HEK293T (cell line): ENCODE measurements at regions not wholly inside any gene's neighbourhood (a gene's known extent, or its start where the extent isn't known, plus 50 kb on each side); places are given as distances from the start of the nearest gene placed in this dataset.

ENCODE experiments used
- CTCF ChIA-PET: fragments of 350-600 bp; formaldehyde crosslinking; extraction: SDS; loops from one replicate; lab custom pipeline; 2021; ENCODE audit warnings: antibody characterized with exemption, inconsistent platforms; lab: Yijun Ruan, JAX
- POLR2A ChIA-PET: fragments of 350-600 bp; formaldehyde crosslinking; extraction: SDS; loops from one replicate; lab custom pipeline; 2020; ENCODE audit warnings: antibody characterized with exemption, inconsistent platforms; lab: Yijun Ruan, JAX
- DNase-seq: peaks from one replicate; pipeline ENCODE4 v3.0.0; 2012; ENCODE audit warnings: mixed read lengths; ENCODE audit errors: extremely low spot score
- ARNT ChIP-seq: fragments of 450-650 bp; IDR thresholded peaks from 2 replicates; pipeline ENCODE4 v1.6.1; 2017; ENCODE audit warnings: mild to moderate bottlenecking
- BHLHE40 ChIP-seq: fragments of 450-650 bp; IDR thresholded peaks from 2 replicates; pipeline ENCODE4 v1.6.1; 2016; ENCODE audit warnings: mild to moderate bottlenecking, moderate library complexity, borderline replicate concordance
- CTBP1 ChIP-seq: fragments of 450-650 bp; IDR thresholded peaks from 2 replicates; pipeline ENCODE4 v1.6.1; 2016; ENCODE audit warnings: borderline replicate concordance
- ELF4 ChIP-seq: fragments of 450-650 bp; IDR thresholded peaks from 2 replicates; pipeline ENCODE4 v1.6.1; 2017; ENCODE audit warnings: antibody characterized with exemption
- FOXA1 ChIP-seq: fragments of 450-650 bp; IDR thresholded peaks from 2 replicates; pipeline ENCODE4 v1.6.1; 2016; ENCODE audit warnings: mild to moderate bottlenecking
- FOXK2 ChIP-seq: fragments of 450-650 bp; IDR thresholded peaks from 2 replicates; pipeline ENCODE4 v1.6.1; 2016; ENCODE audit warnings: mild to moderate bottlenecking
- FOXM1 ChIP-seq: fragments of 450-650 bp; IDR thresholded peaks from 2 replicates; pipeline ENCODE4 v1.6.1; 2017; ENCODE audit warnings: mild to moderate bottlenecking, borderline replicate concordance
- HDGF ChIP-seq: fragments of 450-650 bp; IDR thresholded peaks from 2 replicates; pipeline ENCODE4 v1.6.1; 2017; ENCODE audit warnings: antibody characterized with exemption, borderline replicate concordance
- L3MBTL2 ChIP-seq: fragments of 450-650 bp; conservative IDR thresholded peaks from 2 replicates; pipeline ENCODE4 v1.6.1; 2016; ENCODE audit warnings: mild to moderate bottlenecking
- LEF1 ChIP-seq: fragments of 450-650 bp; IDR thresholded peaks from 2 replicates; pipeline ENCODE4 v1.6.1; 2017; ENCODE audit warnings: mild to moderate bottlenecking, borderline replicate concordance
- NFRKB ChIP-seq: fragments of 450-650 bp; IDR thresholded peaks from 2 replicates; pipeline ENCODE4 v1.6.1; 2016; ENCODE audit warnings: mild to moderate bottlenecking, moderate library complexity
- PKNOX1 ChIP-seq: fragments of 450-650 bp; IDR thresholded peaks from 2 replicates; pipeline ENCODE4 v1.6.1; 2016
- SP1 ChIP-seq: fragments of 450-650 bp; IDR thresholded peaks from 2 replicates; pipeline ENCODE4 v1.6.1; 2017
- SUZ12 ChIP-seq: fragments of 450-650 bp; IDR thresholded peaks from 2 replicates; pipeline ENCODE4 v1.6.1; 2016; ENCODE audit warnings: mild to moderate bottlenecking
- TARDBP ChIP-seq: fragments of 450-650 bp; IDR thresholded peaks from 2 replicates; pipeline ENCODE4 v1.6.1; 2016
- ZNF384 ChIP-seq: fragments of 450-650 bp; IDR thresholded peaks from 2 replicates; pipeline ENCODE4 v1.6.1; 2016

GRCh38 chr5:68771732-68772131 lies 322.1 kb upstream of the SLC30A5 start:
- ChIA-PET CTCF (no interaction called here), POLR2A (no interaction called here)
- no peak for DNase-seq
- TF ChIP-seq ARNT: no peak
- no peak for TF ChIP-seq NFRKB
- no peak for TF ChIP-seq FOXM1
- no peak for TF ChIP-seq FOXA1
- no peak for TF ChIP-seq HDGF
- no peak for TF ChIP-seq L3MBTL2
- TF ChIP-seq ZNF384: no peak
- no peak for TF ChIP-seq ELF4
- no peak for TF ChIP-seq SP1
- no peak for TF ChIP-seq SUZ12
- no peak for TF ChIP-seq TARDBP
- no peak for TF ChIP-seq LEF1
- TF ChIP-seq FOXK2: no peak
- TF ChIP-seq BHLHE40: no peak
- TF ChIP-seq CTBP1: no peak
- no peak for TF ChIP-seq PKNOX1

- ChIA-PET CTCF (no interaction called here), POLR2A (no interaction called here)
- no peak for DNase-seq
- TF ChIP-seq L3MBTL2: no peak
- no peak for TF ChIP-seq ARNT
- TF ChIP-seq TARDBP: no peak
- no peak for TF ChIP-seq FOXA1
- TF ChIP-seq FOXM1: no peak
- TF ChIP-seq CTBP1: no peak
Measured at GRCh38 chr5:68776381-68776780, 317.4 kb upstream of the SLC30A5 start.

- DNase-seq: no peak
- ChIA-PET CTCF (no interaction called here), POLR2A (no interaction called here)
- TF ChIP-seq HDGF (no peak), ELF4 (no peak)
Measured at GRCh38 chr5:68777135-68777534, 316.7 kb upstream of the SLC30A5 start.

- TF ChIP-seq FOXM1 (no peak), ELF4 (no peak), L3MBTL2 (no peak), BHLHE40 (no peak), NFRKB (no peak), LEF1 (no peak), HDGF (no peak), ARNT (no peak), FOXK2 (no peak), FOXA1 (no peak), SUZ12 (no peak), SP1 (no peak)
- CTCF ChIA-PET: no interaction called here
- DNase-seq: no peak
- POLR2A ChIA-PET: no interaction called here
Measured at GRCh38 chr5:68778484-68778883, 315.3 kb upstream of the SLC30A5 start.

- DNase-seq: no peak
- ChIA-PET CTCF (interaction anchor here (0.7 kb wide), 1 partner anchor 244 kb away, joined by 3 read pairs; no protein-coding TSS in a partner anchor), POLR2A (no interaction called here)
- TF ChIP-seq TARDBP (no peak), PKNOX1 (no peak), SP1 (no peak)
Measured at GRCh38 chr5:68780299-68780955, 313.4 kb upstream of the SLC30A5 start.

GRCh38 chr5:68793074-68793473 lies 300.7 kb upstream of the SLC30A5 start:
- ChIA-PET CTCF (no interaction called here), POLR2A (no interaction called here)
- no peak for DNase-seq
- no peak for TF ChIP-seq FOXA1
- TF ChIP-seq SUZ12: no peak
- TF ChIP-seq ELF4: no peak
- no peak for TF ChIP-seq NFRKB
- TF ChIP-seq CTBP1: no peak
- no peak for TF ChIP-seq FOXM1
- no peak for TF ChIP-seq TARDBP
- no peak for TF ChIP-seq SP1
- no peak for TF ChIP-seq FOXK2
- no peak for TF ChIP-seq BHLHE40
- no peak for TF ChIP-seq ARNT
- no peak for TF ChIP-seq LEF1
- TF ChIP-seq HDGF: no peak

- ChIA-PET CTCF (no interaction called here), POLR2A (no interaction called here)
- DNase-seq: no peak
- TF ChIP-seq SUZ12: no peak
- TF ChIP-seq FOXK2: no peak
- TF ChIP-seq FOXA1: no peak
- TF ChIP-seq TARDBP: no peak
- TF ChIP-seq SP1: no peak
- no peak for TF ChIP-seq L3MBTL2
- no peak for TF ChIP-seq ELF4
- TF ChIP-seq FOXM1: no peak
- no peak for TF ChIP-seq CTBP1
- no peak for TF ChIP-seq PKNOX1
- no peak for TF ChIP-seq BHLHE40
- no peak for TF ChIP-seq NFRKB
- no peak for TF ChIP-seq HDGF
- TF ChIP-seq ARNT: no peak
- no peak for TF ChIP-seq LEF1
- no peak for TF ChIP-seq ZNF384
Measured at GRCh38 chr5:68793993-68794392, 299.8 kb upstream of the SLC30A5 start.
